ENCODE measurements at regions not wholly inside any gene's neighbourhood (a gene's known extent, or its start where the extent isn't known, plus 50 kb on each side); places are given as distances from the start of the nearest gene placed in this dataset.

- no peak for TF ChIP-seq CTCF (IDR thresholded peaks at IDR 0.05)
- no peak for TF ChIP-seq USF2 (CRISPR knock-in tag; IDR thresholded peaks at IDR 0.05)
These were observed 209.0 kb downstream of the LTN1 start for GRCh38 chr21:28783641-28784185.
